Hepatocyte (in vitro differentiated cells): ENCODE measurements at regions not wholly inside any gene's neighbourhood (a gene's known extent, or its start where the extent isn't known, plus 50 kb on each side); places are given as distances from the start of the nearest gene placed in this dataset.

Source experiments
- DNase-seq: peaks from one replicate; pipeline ENCODE4 v3.0.0-alpha.2; 2016; ENCODE audit warnings: low spot score
- H2AFZ ChIP-seq: fragments of 200-600 bp; sonication (generic); 2 replicates; pipeline ENCODE4 v1.6.0; 2016; ENCODE audit warnings: antibody characterized with exemption, mild to moderate bottlenecking
- H3K27ac ChIP-seq: fragments of 200-600 bp; sonication (generic); 2 replicates; pipeline ENCODE4 v1.5.1; 2016; ENCODE audit warnings: mild to moderate bottlenecking
- H3K27me3 ChIP-seq: fragments of 200-600 bp; sonication (generic); 2 replicates; pipeline ENCODE4 v1.6.1; 2016
- H3K36me3 ChIP-seq: fragments of 200-600 bp; sonication (generic); replicated peaks from 2 replicates; pipeline ENCODE4 v1.5.1; 2016; ENCODE audit warnings: low read depth; ENCODE audit not compliant: insufficient read depth
- H3K4me1 ChIP-seq: fragments of 200-600 bp; sonication (generic); 2 replicates; pipeline ENCODE4 v1.5.1; 2016; ENCODE audit warnings: mild to moderate bottlenecking, moderate library complexity; ENCODE audit not compliant: insufficient read depth
- H3K4me2 ChIP-seq: fragments of 200-600 bp; sonication (generic); 2 replicates; pipeline ENCODE4 v1.6.0; 2016
- H3K4me3 ChIP-seq: fragments of 200-600 bp; sonication (generic); 2 replicates; pipeline ENCODE4 v1.5.1; 2016; ENCODE audit warnings: mild to moderate bottlenecking
- H3K79me2 ChIP-seq: fragments of 200-600 bp; sonication (generic); 2 replicates; pipeline ENCODE4 v1.6.0; 2017; ENCODE audit warnings: mild to moderate bottlenecking
- H3K9me2 ChIP-seq: fragments of 200-600 bp; sonication (generic); replicated peaks from 2 replicates; pipeline ENCODE4 v1.6.0; 2017; ENCODE audit warnings: mild to moderate bottlenecking; ENCODE audit not compliant: insufficient read depth
- H3K9me3 ChIP-seq: fragments of 200-600 bp; sonication (generic); 2 replicates; pipeline ENCODE4 v1.5.1; 2016; ENCODE audit warnings: low read depth, mild to moderate bottlenecking
- H4K20me1 ChIP-seq: fragments of 200-600 bp; sonication (generic); 2 replicates; pipeline ENCODE4 v1.6.0; 2016; ENCODE audit warnings: mild to moderate bottlenecking; ENCODE audit not compliant: insufficient read depth, poor library complexity, severe bottlenecking
- CTCF ChIP-seq: fragments of 200-600 bp; sonication (generic); IDR thresholded peaks from 2 replicates; pipeline ENCODE4 v1.5.1; 2016; ENCODE audit warnings: antibody characterized with exemption, mild to moderate bottlenecking; ENCODE audit not compliant: poor library complexity
- EZH2 ChIP-seq: fragments of 200-600 bp; sonication (generic); IDR thresholded peaks from 2 replicates; pipeline ENCODE4 v1.6.1; 2016; ENCODE audit warnings: antibody characterized with exemption, mild to moderate bottlenecking, borderline replicate concordance
- EZH2phosphoT487 ChIP-seq: fragments of 200-600 bp; sonication (generic); IDR thresholded peaks from one replicate; pipeline ENCODE4 v1.6.1; 2018; ENCODE audit warnings: antibody characterized with exemption, mild to moderate bottlenecking, low read depth, moderate library complexity; ENCODE audit not compliant: unreplicated experiment, severe bottlenecking
- WGBS: methylation state at CpG from one replicate; pipeline ENCODE4 v1.1.6; 2016; ENCODE audit warnings: low lambda C conversion rate; ENCODE audit errors: missing lambda C conversion rate; 5-methylcytosine and 5-hydroxymethylcytosine counted together

- no peaks in the 10 kb centered on the region for H4K20me1 ChIP-seq
- no peaks in the 10 kb centered on the region for H3K4me1 ChIP-seq
- no peaks in the 10 kb centered on the region for H3K9me2 ChIP-seq
- no peaks in the 10 kb centered on the region for H3K79me2 ChIP-seq
- peak overlapping the region; percentile 83 for H2AFZ ChIP-seq
- peak; percentile 73 for TF ChIP-seq CTCF
- no peak for TF ChIP-seq EZH2
- no peak overlapping the region for H3K27ac ChIP-seq
- no peaks in the 10 kb centered on the region for H3K27me3 ChIP-seq
- WGBS: 23% methylated on average over 5 of the region's 5 CpGs
- no peaks in the 10 kb centered on the region for H3K36me3 ChIP-seq
- H3K9me3 ChIP-seq: no peaks in the 10 kb centered on the region
- peak; percentile 42 for DNase-seq
- peak overlapping the region; percentile 68 for H3K4me2 ChIP-seq
- H3K4me3 ChIP-seq: no peak overlapping the region
Observed at GRCh38 chr4:12724510-12724909, 759.6 kb downstream of the RAB28 start.

GRCh38 chr4:12723849-12724447, 760.2 kb downstream of the RAB28 start:
- Histone ChIP-seq H2AFZ (peak overlapping the region; percentile 83), H3K79me2 (no peaks in the 10 kb centered on the region), H3K4me3 (no peak overlapping the region)

GRCh38 chr4:12716896-12717295, 767.2 kb downstream of the RAB28 start:
- Histone ChIP-seq H4K20me1 (no peaks in the 10 kb centered on the region), H3K36me3 (no peaks in the 10 kb centered on the region), H3K4me2 (no peak overlapping the region), H3K27me3 (no peaks in the 10 kb centered on the region), H3K79me2 (no peaks in the 10 kb centered on the region), H3K9me2 (no peaks in the 10 kb centered on the region), H3K9me3 (no peaks in the 10 kb centered on the region), H3K4me1 (no peaks in the 10 kb centered on the region), H3K27ac (no peak overlapping the region), H2AFZ (no peak overlapping the region), H3K4me3 (no peak overlapping the region)
- no peak for DNase-seq
- 88% methylated on average over 1 of the region's 1 CpG for WGBS
- TF ChIP-seq CTCF (no peak), EZH2 (no peak), EZH2phosphoT487 (no peak)

More at GRCh38 chr4:12723849-12724447, 760.2 kb downstream of the RAB28 start:
- H3K9me2 ChIP-seq: no peaks in the 10 kb centered on the region
- 18% methylated on average over 7 of the region's 7 CpGs for WGBS
- no peak overlapping the region for H3K27ac ChIP-seq
- H4K20me1 ChIP-seq: no peaks in the 10 kb centered on the region
- H3K4me2 ChIP-seq: peak overlapping the region; percentile 68
- DNase-seq: peak; percentile 42
- TF ChIP-seq CTCF: peak; percentile 41
- no peak for TF ChIP-seq EZH2
- TF ChIP-seq EZH2phosphoT487: no peak
- H3K9me3 ChIP-seq: no peaks in the 10 kb centered on the region
- no peaks in the 10 kb centered on the region for H3K4me1 ChIP-seq
- no peaks in the 10 kb centered on the region for H3K36me3 ChIP-seq
- H3K27me3 ChIP-seq: no peaks in the 10 kb centered on the region
